T-cell (primary cell): ENCODE measurements at regions not wholly inside any gene's neighbourhood (a gene's known extent, or its start where the extent isn't known, plus 50 kb on each side); places are given as distances from the start of the nearest gene placed in this dataset.

Source experiments
- ATAC-seq, 4 experiments: fragments of 200-7000 bp in 3 of 4; fragments of 150-1000 bp in 1 of 4; cut with Tn5 transposase; replicated peaks in 1 of 4; 1 replicate in 3 of 4; 2 replicates in 1 of 4; pipeline ENCODE4 v1.10.0; 2021; ENCODE audit warnings: moderate library complexity in 3 of 4, mild to moderate bottlenecking in 2 of 4, moderate number of reproducible peaks in 1 of 4
- CTCF ChIA-PET, 2 donors: fragments of 300-600 bp; sonication (Branson Sonifier 250); formaldehyde crosslinking; loops; one replicate each; lab custom pipeline; 2022; ENCODE audit warnings: antibody characterized with exemption in 2 of 2; lab: Charles Lee
- POLR2A ChIA-PET, 2 donors: fragments of 300-600 bp; sonication (Branson Sonifier 250); formaldehyde crosslinking; loops; one replicate each; lab custom pipeline; 2022; ENCODE audit warnings: antibody characterized with exemption in 2 of 2; lab: Charles Lee
- DNase-seq, 35 experiments: peaks; one replicate each; pipeline versions ENCODE4 v3.0.0 to v3.0.0-alpha.2; 2013 to 2023
- H3K27ac ChIP-seq: one replicate; pipeline ENCODE4 v1.5.1; 2013; ENCODE audit warnings: low read length
- H3K27me3 ChIP-seq, 2 experiments: replicated peaks in 1 of 2; 1 replicate in 1 of 2; 2 replicates in 1 of 2; pipeline versions ENCODE4 v1.6.1 to v1.7.0; 2013; ENCODE audit warnings: low read length in 1 of 2, mixed read lengths in 1 of 2; ENCODE audit not compliant: control insufficient read depth in 2 of 2, insufficient read depth in 2 of 2; ENCODE audit errors: extremely low read depth in 1 of 2
- H3K36me3 ChIP-seq, 2 donors: 1 replicate in 1 of 2; 2 replicates in 1 of 2; pipeline versions ENCODE4 v1.6.1 to v1.7.0; 2013; ENCODE audit warnings: low read length in 1 of 2; ENCODE audit not compliant: control insufficient read depth in 2 of 2, insufficient read depth in 1 of 2; ENCODE audit errors: extremely low read depth in 1 of 2
- H3K4me1 ChIP-seq, 2 experiments: 1 replicate in 1 of 2; 2 replicates in 1 of 2; pipeline versions ENCODE4 v1.6.1 to v1.7.0; 2013; ENCODE audit warnings: low read length in 2 of 2, mixed read lengths in 1 of 2; ENCODE audit not compliant: insufficient read depth in 2 of 2, control insufficient read depth in 1 of 2; ENCODE audit errors: extremely low read depth in 1 of 2
- H3K4me3 ChIP-seq, 2 donors: 1 replicate in 1 of 2; 2 replicates in 1 of 2; pipeline versions ENCODE4 v1.5.1 to v1.7.0; 2013; ENCODE audit warnings: mild to moderate bottlenecking in 2 of 2, low read length in 1 of 2, moderate library complexity in 1 of 2; ENCODE audit not compliant: control insufficient read depth in 1 of 2; ENCODE audit errors: extremely low read depth in 1 of 2
- H3K9me3 ChIP-seq: 2 replicates; pipeline ENCODE4 v1.7.0; 2013
- H3K27ac Mint-ChIP-seq, 2 donors: one replicate each; pipeline ENCODE4 v1.8.0; 2020 to 2021; ENCODE audit warnings: mild to moderate bottlenecking in 2 of 2, mixed read lengths in 2 of 2
- H3K27me3 Mint-ChIP-seq, 2 donors: one replicate each; pipeline ENCODE4 v1.8.0; 2021 to 2022; ENCODE audit warnings: mixed read lengths in 2 of 2
- H3K36me3 Mint-ChIP-seq: one replicate; pipeline ENCODE4 v1.8.0; 2021; ENCODE audit warnings: mixed read lengths
- H3K4me1 Mint-ChIP-seq, 3 donors: one replicate each; pipeline ENCODE4 v1.8.0; 2020 to 2022; ENCODE audit warnings: mixed read lengths in 3 of 3, mild to moderate bottlenecking in 1 of 3
- H3K4me3 Mint-ChIP-seq, 3 donors: one replicate each; pipeline ENCODE4 v1.8.0; 2020 to 2022; ENCODE audit warnings: mild to moderate bottlenecking in 3 of 3, mixed read lengths in 3 of 3, moderate library complexity in 3 of 3
- H3K9me3 Mint-ChIP-seq, 3 donors: one replicate each; pipeline ENCODE4 v1.8.0; 2020 to 2022; ENCODE audit warnings: mixed read lengths in 3 of 3
- WGBS: methylation state at CpG from one replicate; pipeline ENCODE4 v1.1.5; 2013; ENCODE audit warnings: missing lambda C conversion rate; ENCODE audit not compliant: insufficient coverage; 5-methylcytosine and 5-hydroxymethylcytosine counted together

DNA sequence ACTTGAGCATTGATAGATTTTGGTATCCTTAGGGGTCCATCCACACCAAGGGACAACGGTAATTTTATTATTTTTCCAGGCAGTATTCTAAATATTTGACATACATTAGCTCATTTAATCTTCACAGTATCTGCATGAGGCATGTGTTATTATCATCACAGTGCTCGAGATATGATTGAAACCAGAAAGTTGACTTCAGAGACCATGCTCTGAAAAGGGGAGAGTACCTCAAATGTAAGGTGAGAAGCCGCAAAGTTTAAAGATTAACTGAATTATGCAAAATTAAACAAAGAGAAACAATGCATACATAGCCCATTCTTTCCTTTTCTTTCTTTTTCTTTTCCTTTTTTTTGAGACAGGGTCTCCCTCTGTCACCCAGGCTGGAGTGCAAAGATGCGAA, 104.1 kb downstream of the SLC25A46 start:
- DNase-seq (no peak), ATAC-seq (no peak)
- POLR2A ChIA-PET = no interaction called here
- CTCF ChIA-PET = no interaction called here
- H3K36me3 Mint-ChIP-seq = no peaks in the 10 kb centered on the region
- H3K4me3 ChIP-seq = no peak overlapping the region
- peaks cover 9 to 12% of the 10 kb centered on the region in 2 donors for H3K27me3 Mint-ChIP-seq
- H3K27ac Mint-ChIP-seq = no peak overlapping the region
- no peak overlapping the region for H3K4me3 Mint-ChIP-seq
- H3K27ac ChIP-seq = no peak overlapping the region
- H3K36me3 ChIP-seq = no peaks in the 10 kb centered on the region
- no peaks in the 10 kb centered on the region for H3K9me3 ChIP-seq
- H3K4me1 ChIP-seq = no peaks in the 10 kb centered on the region
- no peaks in the 10 kb centered on the region for H3K9me3 Mint-ChIP-seq
- WGBS = 100% methylated on average over 1 of the region's 4 CpGs
- no peaks in the 10 kb centered on the region for H3K4me1 Mint-ChIP-seq
- peaks cover 0 to 6% of the 10 kb centered on the region in 2 experiments for H3K27me3 ChIP-seq

- Mint-ChIP-seq H3K9me3 (peaks cover 3 to 11% (median 4%) of the 10 kb centered on the region in 3 donors), H3K27me3 (peaks cover 7 to 9% of the 10 kb centered on the region in 2 donors), H3K4me1 (no peaks in the 10 kb centered on the region), H3K36me3 (no peaks in the 10 kb centered on the region), H3K4me3 (no peak overlapping the region), H3K27ac (no peak overlapping the region)
- Histone ChIP-seq H3K9me3 (no peaks in the 10 kb centered on the region), H3K36me3 (no peaks in the 10 kb centered on the region), H3K27ac (no peak overlapping the region), H3K4me3 (no peak overlapping the region), H3K27me3 (peaks cover 0 to 6% of the 10 kb centered on the region in 2 experiments), H3K4me1 (no peaks in the 10 kb centered on the region)
- DNase-seq (no peak), ATAC-seq (no peak)
- POLR2A ChIA-PET = no interaction called here
- CTCF ChIA-PET = no interaction called here
These were observed 105.4 kb downstream of the SLC25A46 start for GRCh38 chr5:110844251-110844650.

- ATAC-seq (no peak), DNase-seq (no peak)
- Histone ChIP-seq H3K27me3 (no peaks in the 10 kb centered on the region), H3K4me3 (no peak overlapping the region), H3K27ac (no peak overlapping the region), H3K4me1 (no peaks in the 10 kb centered on the region), H3K9me3 (no peaks in the 10 kb centered on the region), H3K36me3 (no peaks in the 10 kb centered on the region)
- Mint-ChIP-seq H3K4me1 (no peaks in the 10 kb centered on the region), H3K9me3 (peaks cover 8 to 19% (median 9%) of the 10 kb centered on the region in 3 donors), H3K36me3 (no peaks in the 10 kb centered on the region), H3K4me3 (no peak overlapping the region), H3K27me3 (peaks cover 0 to 5% of the 10 kb centered on the region in 2 donors), H3K27ac (no peak overlapping the region)
- WGBS = 68% methylated on average over 2 of the region's 4 CpGs
- ChIA-PET CTCF (no interaction called here), POLR2A (no interaction called here)
These were observed 107.7 kb downstream of the SLC25A46 start for GRCh38 chr5:110846398-110847001.

DNA sequence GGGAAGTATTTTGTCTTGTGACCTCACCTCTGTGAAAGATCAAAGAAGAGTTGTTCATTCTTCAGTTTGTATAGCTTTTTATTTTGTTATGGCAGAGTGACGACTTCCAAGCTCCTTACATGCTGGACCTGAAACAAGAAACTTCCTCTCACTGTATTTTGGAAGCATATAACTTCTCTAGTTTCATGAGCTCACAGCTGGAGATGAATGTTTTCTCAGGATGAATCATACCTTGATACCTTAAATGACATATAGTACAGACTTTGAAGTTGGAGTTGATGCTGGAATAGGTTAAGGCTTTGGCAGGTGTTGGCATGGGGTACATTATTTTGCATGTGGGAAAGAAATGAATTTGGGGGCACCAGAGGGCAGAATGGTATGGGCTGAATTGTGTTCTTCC, 112.5 kb downstream of the SLC25A46 start:
- H3K36me3 Mint-ChIP-seq = no peaks in the 10 kb centered on the region
- ChIA-PET CTCF (no interaction called here), POLR2A (no interaction called here)
- H3K9me3 Mint-ChIP-seq = peaks cover 8 to 19% (median 9%) of the 10 kb centered on the region in 3 donors
- WGBS = no CpG with 5 or more reads among the region's 1 CpG
- H3K4me1 ChIP-seq = no peaks in the 10 kb centered on the region
- peaks cover 5 to 13% of the 10 kb centered on the region in 2 donors for H3K27me3 Mint-ChIP-seq
- H3K4me3 ChIP-seq = no peak overlapping the region
- no peaks in the 10 kb centered on the region for H3K27me3 ChIP-seq
- H3K9me3 ChIP-seq = no peaks in the 10 kb centered on the region
- H3K36me3 ChIP-seq = no peaks in the 10 kb centered on the region
- H3K27ac Mint-ChIP-seq = no peak overlapping the region
- no peak overlapping the region for H3K27ac ChIP-seq
- no peak overlapping the region for H3K4me3 Mint-ChIP-seq
- ATAC-seq (no peak), DNase-seq (no peak)
- H3K4me1 Mint-ChIP-seq = no peaks in the 10 kb centered on the region

- ATAC-seq = no peak
- no peak overlapping the region for H3K27ac ChIP-seq
- H3K9me3 ChIP-seq = no peaks in the 10 kb centered on the region
- CTCF ChIA-PET = no interaction called here
- POLR2A ChIA-PET = no interaction called here
- Mint-ChIP-seq H3K4me1 (no peaks in the 10 kb centered on the region), H3K27ac (no peak overlapping the region), H3K36me3 (no peaks in the 10 kb centered on the region), H3K27me3 (peaks cover 8 to 13% of the 10 kb centered on the region in 2 donors), H3K9me3 (peaks cover 8 to 19% (median 9%) of the 10 kb centered on the region in 3 donors), H3K4me3 (no peak overlapping the region)
- no peak overlapping the region for H3K4me3 ChIP-seq
- no peaks in the 10 kb centered on the region for H3K27me3 ChIP-seq
- no peak for DNase-seq
- no peaks in the 10 kb centered on the region for H3K4me1 ChIP-seq
- H3K36me3 ChIP-seq = no peaks in the 10 kb centered on the region
These were observed 113.2 kb downstream of the SLC25A46 start for GRCh38 chr5:110852053-110852452.

- no peak overlapping the region for H3K4me3 ChIP-seq
- Mint-ChIP-seq H3K36me3 (no peaks in the 10 kb centered on the region), H3K4me1 (no peaks in the 10 kb centered on the region), H3K27ac (no peak overlapping the region), H3K4me3 (no peak overlapping the region), H3K9me3 (peaks cover 8 to 19% (median 9%) of the 10 kb centered on the region in 3 donors), H3K27me3 (peaks cover 8 to 13% of the 10 kb centered on the region in 2 donors)
- ATAC-seq (no peak), DNase-seq (no peak)
- H3K27me3 ChIP-seq = no peaks in the 10 kb centered on the region
- ChIA-PET POLR2A (no interaction called here), CTCF (no interaction called here)
- no CpG with 5 or more reads among the region's 1 CpG for WGBS
- H3K36me3 ChIP-seq = no peaks in the 10 kb centered on the region
- no peaks in the 10 kb centered on the region for H3K9me3 ChIP-seq
- no peaks in the 10 kb centered on the region for H3K4me1 ChIP-seq
- H3K27ac ChIP-seq = no peak overlapping the region
These were observed 113.7 kb downstream of the SLC25A46 start for GRCh38 chr5:110852541-110852940.

GRCh38 chr5:110853267-110853666, 114.5 kb downstream of the SLC25A46 start:
- Mint-ChIP-seq H3K4me1 (no peaks in the 10 kb centered on the region), H3K27me3 (peaks cover 8 to 13% of the 10 kb centered on the region in 2 donors), H3K27ac (no peak overlapping the region), H3K36me3 (no peaks in the 10 kb centered on the region), H3K4me3 (no peak overlapping the region), H3K9me3 (peaks cover 8 to 16% (median 9%) of the 10 kb centered on the region in 3 donors)
- 57% methylated on average over 2 of the region's 3 CpGs for WGBS
- H3K9me3 ChIP-seq = no peaks in the 10 kb centered on the region
- ChIA-PET CTCF (no interaction called here), POLR2A (interaction anchor here in 1 of 2 donors (0.6 kb wide), 1 partner anchor 11 kb away, joined by 4 read pairs; no protein-coding TSS in a partner anchor)
- no peaks in the 10 kb centered on the region for H3K4me1 ChIP-seq
- no peaks in the 10 kb centered on the region for H3K36me3 ChIP-seq
- H3K27ac ChIP-seq = no peak overlapping the region
- no peaks in the 10 kb centered on the region for H3K27me3 ChIP-seq
- DNase-seq (no peak), ATAC-seq (no peak)
- no peak overlapping the region for H3K4me3 ChIP-seq
